ENCODE measurements at regions not wholly inside any gene's neighbourhood (a gene's known extent, or its start where the extent isn't known, plus 50 kb on each side); places are given as distances from the start of the nearest gene placed in this dataset.
A peak's percentile ranks its signal among the peaks of the same experiment; 100 is the strongest.

DNA sequence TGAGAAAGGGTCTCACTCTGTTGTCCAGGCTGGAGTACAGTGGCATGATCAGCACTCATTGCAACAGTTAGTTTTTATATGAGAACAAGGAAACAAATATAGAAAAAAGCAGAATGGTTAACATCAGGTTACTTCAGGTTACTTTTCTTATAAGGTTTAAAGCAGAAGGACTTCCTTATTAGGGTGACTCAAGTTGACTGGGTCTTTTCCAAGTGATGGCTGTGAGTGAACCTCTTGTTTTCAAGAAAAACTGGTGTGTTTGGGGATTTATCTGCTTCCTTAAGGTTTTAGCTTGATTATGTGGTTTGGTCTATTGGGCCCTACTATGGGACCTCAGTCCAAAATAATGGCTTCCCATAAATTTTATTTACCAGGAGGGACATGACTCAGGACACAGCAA, 99.2 kb downstream of the ARRDC3 start:
- DNase-seq (ENCODE audit: low spot score) = no peak

- no peak for DNase-seq (ENCODE audit: low spot score)
Observed at GRCh38 chr5:91283326-91283725, 99.8 kb downstream of the ARRDC3 start.

GRCh38 chr5:91282210-91282609, 100.9 kb downstream of the ARRDC3 start:
- no peak for DNase-seq (ENCODE audit: low spot score)

GRCh38 chr5:91281401-91281800, 101.7 kb downstream of the ARRDC3 start:
- no peak for DNase-seq (ENCODE audit: low spot score)

- DNase-seq (ENCODE audit: low spot score) = peak; percentile 87
Observed at GRCh38 chr5:91280362-91281269, 102.5 kb downstream of the ARRDC3 start.

DNA sequence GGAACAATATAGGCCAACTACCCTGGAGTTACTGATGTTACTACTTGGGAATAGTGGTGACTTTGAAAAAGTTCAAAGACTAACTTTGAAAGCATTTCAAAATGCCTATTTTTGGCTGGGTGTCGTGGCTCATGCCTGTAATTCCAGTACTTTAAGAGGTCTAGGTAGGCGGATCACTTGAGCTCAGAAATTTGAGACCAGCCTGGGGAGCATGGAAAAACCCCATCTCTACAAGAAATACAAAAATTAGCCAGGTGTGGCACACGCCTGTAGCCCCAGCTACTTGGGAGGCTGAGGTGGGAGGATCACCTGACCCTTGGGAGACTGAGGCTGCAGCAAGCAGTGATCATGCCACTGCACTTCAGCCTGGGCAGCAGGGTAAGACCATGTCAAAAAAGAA, 105.3 kb downstream of the ARRDC3 start:
- DNase-seq (ENCODE audit: low spot score) = no peak

- DNase-seq (ENCODE audit: low spot score) = no peak
Observed at GRCh38 chr5:91277093-91277626, 106.0 kb downstream of the ARRDC3 start.

DNA sequence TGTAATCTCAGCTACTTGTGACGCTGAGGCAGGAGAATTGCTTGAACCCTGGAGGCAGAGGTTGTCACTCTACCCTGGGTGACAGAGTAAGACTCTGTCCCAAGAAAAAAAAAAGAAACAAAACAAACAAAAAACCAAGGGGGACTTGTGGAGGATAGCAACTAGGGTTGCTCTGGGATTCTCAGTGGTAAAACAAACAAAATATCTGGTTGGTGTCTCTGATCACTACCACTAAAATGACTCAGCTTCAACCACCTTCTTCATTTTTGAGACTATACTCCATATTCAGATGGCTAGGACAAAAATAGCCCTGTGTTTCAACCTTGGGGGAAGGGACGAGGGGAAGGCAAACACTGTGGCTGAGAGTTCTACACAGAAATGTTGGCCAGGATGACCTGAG, 110.3 kb downstream of the ARRDC3 start:
- no peak for DNase-seq (ENCODE audit: low spot score)

- no peak for DNase-seq (ENCODE audit: low spot score)
Observed at GRCh38 chr5:91271999-91272398, 111.1 kb downstream of the ARRDC3 start.

GRCh38 chr5:91269198-91269597, 113.9 kb downstream of the ARRDC3 start:
- DNase-seq (ENCODE audit: low spot score) = no peak

DNA sequence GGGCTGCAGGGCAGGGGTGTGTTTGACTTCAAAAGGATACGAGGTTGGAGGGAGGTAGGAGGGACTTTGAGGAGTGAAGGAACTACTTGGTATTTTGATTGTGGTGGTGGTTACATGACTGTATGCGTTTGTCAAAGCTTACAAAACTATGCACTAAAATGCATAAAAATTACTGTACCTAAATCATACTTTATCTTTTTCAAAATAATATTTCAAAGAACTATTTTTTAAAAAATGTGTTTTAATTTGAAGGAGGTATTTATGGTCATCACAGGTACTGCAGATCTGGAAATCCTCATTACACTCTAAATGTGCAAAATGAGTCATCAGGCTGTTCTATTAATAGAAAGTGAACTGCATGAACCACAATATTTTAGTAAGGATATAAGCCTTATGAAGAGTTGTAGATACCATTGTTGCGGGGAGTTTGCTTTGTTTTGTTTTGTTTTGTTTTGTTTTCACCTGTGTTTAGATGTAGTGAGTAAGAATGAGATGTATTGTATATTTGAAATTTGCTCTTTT, 116.9 kb downstream of the ARRDC3 start:
- no peak for DNase-seq (ENCODE audit: low spot score)

GRCh38 chr5:91264311-91265051, 118.6 kb downstream of the ARRDC3 start:
- no peak for DNase-seq (ENCODE audit: low spot score)

DNA sequence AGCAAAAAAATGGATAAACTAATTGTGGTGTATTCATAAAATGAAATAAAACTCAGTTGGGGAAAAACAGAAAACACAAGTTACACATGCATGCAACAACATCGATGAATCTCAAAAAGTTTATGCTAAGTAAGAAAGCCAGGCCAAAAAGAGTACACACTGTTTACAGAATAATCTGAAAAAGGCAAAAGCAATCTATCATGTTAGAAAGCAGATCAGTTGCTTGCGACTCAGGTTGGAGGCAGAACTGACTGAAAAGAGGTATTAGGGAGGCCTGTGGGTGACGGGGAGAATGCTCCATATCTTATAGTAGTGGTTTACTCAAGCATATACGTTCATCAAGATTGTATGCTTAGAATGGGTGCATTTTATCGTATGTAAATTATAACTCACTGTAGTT, 119.2 kb downstream of the ARRDC3 start:
- no peak for DNase-seq (ENCODE audit: low spot score)

DNA sequence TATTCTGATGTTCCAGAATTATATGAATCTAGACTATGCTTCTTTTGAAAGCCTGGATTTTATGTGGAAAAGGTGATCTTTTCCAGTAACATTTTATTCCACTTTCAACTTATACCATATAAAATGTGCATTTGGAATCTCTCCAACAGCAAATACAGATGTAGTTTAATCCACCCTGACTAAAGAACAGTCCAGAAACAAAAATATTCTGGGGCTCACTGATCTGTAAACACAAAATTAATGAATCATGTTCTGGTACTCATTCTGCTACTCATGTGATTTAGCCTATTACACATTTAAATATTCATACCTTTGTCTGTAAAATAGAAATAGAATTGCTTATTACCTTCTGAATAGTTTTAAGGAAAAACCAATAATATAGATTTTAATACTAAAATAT, 125.8 kb downstream of the ARRDC3 start:
- DNase-seq (ENCODE audit: low spot score) = no peak

- no peak for DNase-seq (ENCODE audit: low spot score)
Observed at GRCh38 chr5:91256142-91256524, 127.0 kb downstream of the ARRDC3 start.

DNA sequence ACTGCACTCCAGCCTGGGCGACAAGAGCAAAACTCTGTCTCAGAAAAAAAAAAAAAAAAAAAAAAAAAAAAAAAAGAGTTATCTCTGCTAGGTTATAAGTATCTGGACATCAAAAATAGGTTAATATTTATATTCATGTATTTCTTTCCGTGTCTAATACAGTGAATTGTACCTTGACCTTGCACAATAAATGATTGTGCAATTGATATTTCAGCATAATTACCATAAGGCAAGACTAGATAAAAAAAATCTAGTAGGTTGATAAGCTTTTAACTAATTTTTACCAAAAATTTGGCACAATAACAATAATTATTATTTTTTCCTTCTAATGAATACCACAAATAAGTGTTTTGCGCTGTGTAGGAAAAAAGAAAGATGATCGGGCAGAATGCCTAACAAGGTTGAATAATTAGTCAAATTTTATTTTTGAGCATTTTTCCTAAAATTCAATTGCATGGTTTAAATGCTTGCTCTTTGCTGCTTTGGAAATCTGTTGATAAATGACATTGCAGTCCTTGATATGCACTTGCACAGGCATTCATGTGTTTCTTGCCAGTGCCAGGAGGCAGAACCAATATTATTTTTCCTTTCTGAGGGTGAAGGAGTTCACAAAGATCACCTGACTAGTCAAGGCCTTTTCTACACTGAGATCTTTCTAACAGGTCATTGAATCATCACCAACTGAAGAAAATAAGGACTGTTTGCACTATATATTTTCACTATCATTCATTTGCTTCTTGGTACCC, 127.5 kb downstream of the ARRDC3 start:
- DNase-seq (ENCODE audit: low spot score) = no peak

DNA sequence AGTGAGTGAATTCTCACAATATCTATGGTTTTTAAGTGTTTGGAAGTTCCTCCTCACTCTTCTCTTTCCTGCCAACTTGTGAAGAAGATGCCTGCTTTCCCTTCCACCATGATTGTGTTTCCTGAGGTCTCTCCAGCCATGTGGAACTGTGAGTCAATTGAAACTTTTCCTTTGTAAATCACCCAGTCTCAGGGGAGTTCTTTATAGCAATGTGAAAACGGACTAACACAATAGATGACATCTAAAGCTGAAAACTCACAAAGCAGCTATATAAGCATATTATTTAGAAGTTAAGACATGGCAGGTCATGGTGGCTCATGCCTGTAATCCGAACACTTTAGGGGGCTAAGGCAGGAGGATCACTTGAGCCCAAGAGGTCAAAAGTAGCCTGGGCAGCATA, 130.2 kb downstream of the ARRDC3 start:
- no peak for DNase-seq (ENCODE audit: low spot score)

DNA sequence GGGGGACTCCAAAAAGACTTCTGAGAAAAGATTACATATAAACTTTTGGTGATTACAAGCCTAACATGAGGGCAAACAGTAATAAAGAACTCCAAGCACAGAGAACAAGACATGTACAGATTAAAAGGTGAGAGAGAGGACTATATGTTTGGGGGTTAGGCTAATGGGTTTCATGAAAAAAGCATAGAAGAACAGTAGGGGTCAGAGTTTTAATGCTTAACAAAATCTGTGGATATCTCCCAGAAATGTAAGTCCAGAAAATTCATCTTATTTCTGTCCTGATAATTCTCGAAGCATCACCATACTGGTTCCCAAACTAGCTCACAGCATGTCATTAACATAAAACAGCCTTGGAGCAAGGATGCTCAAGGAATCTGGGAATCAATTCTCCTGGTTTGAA, 137.2 kb downstream of the ARRDC3 start:
- no peak for DNase-seq (ENCODE audit: low spot score)

- DNase-seq (ENCODE audit: low spot score) = no peak
Observed at GRCh38 chr5:91245074-91245452, 138.1 kb downstream of the ARRDC3 start.

- no peak for DNase-seq (ENCODE audit: low spot score)
Observed at GRCh38 chr5:91244380-91245073, 138.6 kb downstream of the ARRDC3 start.

GRCh38 chr5:91243852-91244251, 139.3 kb downstream of the ARRDC3 start:
- DNase-seq (ENCODE audit: low spot score) = no peak

GRCh38 chr5:91243286-91243685, 139.8 kb downstream of the ARRDC3 start:
- no peak for DNase-seq (ENCODE audit: low spot score)
